ENCODE measurements at regions not wholly inside any gene's neighbourhood (a gene's known extent, or its start where the extent isn't known, plus 50 kb on each side); places are given as distances from the start of the nearest gene placed in this dataset.

DNA sequence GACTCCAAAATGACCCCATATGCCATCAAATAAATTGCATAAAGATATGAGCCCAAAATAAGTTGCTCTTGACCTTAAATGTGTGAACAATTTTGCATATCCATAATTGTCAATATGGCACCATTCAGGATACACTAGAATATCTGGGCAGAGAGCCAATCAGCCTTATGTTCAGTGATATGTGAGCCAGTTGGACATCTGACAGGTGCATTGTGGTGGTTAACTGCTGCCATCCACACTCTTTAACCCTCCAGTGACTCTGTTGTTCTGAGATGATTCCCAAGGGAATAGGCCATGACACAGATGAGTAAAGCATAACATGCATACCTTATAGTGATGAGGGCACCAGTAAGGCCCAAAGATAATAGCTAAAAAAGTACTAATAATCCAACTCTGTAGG is 500.1 kb downstream of the PCDH18 start:
- TF ChIP-seq, protein P1, sequence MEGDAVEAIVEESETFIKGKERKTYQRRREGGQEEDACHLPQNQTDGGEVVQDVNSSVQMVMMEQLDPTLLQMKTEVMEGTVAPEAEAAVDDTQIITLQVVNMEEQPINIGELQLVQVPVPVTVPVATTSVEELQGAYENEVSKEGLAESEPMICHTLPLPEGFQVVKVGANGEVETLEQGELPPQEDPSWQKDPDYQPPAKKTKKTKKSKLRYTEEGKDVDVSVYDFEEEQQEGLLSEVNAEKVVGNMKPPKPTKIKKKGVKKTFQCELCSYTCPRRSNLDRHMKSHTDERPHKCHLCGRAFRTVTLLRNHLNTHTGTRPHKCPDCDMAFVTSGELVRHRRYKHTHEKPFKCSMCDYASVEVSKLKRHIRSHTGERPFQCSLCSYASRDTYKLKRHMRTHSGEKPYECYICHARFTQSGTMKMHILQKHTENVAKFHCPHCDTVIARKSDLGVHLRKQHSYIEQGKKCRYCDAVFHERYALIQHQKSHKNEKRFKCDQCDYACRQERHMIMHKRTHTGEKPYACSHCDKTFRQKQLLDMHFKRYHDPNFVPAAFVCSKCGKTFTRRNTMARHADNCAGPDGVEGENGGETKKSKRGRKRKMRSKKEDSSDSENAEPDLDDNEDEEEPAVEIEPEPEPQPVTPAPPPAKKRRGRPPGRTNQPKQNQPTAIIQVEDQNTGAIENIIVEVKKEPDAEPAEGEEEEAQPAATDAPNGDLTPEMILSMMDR (IDR thresholded peaks at IDR 0.05) = no peak
- no peak for TF ChIP-seq ZFX (IDR thresholded peaks at IDR 0.05; ENCODE audit: borderline replicate concordance)
